ENCODE measurements at regions not wholly inside any gene's neighbourhood (a gene's known extent, or its start where the extent isn't known, plus 50 kb on each side); places are given as distances from the start of the nearest gene placed in this dataset.
"Not testable (repeated sequence)": the region's sequence is repeated elsewhere in the genome, so short reads cannot be mapped to it uniquely, and the experiment has no call there.

DNA sequence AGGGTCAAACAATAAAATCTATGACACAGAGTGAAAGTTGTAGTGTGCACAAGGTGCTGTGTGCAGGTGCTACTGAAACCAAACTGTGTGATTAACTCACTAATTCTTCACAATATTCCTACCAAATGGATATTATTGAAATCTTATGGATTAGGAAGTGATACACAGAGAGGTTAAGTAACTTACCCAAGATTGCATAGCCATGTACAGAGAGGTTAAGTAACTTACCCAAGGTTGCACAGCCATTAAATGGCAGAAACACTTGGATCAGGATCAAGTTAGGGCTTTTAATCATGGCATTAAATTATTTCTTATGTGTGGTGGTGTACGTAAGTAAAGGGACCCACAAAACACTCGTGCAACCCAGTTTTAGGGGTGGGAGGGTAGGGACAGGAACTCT, 771.4 kb downstream of the AACS start:
- no peak for DNase-seq

DNA sequence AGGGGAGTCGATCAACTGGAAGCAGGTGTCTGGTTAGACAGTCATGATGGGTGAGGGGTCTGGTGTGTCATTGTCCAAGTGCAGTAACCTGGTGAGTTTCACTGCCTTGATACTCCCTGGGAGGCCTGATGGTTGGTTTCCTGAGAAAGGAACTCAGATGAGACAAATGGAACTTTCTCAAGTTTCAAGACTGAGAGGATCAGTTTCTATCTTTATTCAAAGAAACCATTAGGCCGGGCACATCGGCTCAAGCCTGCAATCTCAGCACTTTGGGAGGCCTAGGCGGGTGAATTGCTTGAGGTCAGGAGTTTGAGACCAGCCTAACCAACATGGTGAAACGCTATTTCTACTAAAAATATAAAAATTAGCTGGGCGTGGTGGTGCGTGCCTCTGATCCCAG, 776.1 kb downstream of the AACS start:
- no peak for DNase-seq

DNA sequence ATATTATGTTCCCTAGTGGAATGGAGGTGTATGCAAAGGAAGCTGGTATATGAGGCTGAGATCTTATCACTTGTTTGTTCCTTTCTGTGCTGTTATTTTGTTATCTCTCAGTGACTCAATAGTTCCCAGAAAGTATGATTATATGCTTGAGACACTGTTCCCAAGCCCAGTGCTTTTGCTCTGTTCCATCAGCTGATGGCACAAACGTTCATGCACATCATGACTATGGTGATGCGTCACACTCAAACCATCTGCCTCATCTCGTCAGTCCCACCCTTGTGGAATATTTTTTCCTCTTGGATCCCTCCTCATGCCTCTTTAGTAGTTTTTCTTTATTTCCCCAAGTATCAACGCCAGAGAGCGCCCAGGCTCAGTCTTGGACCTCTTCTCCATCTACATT, 786.9 kb downstream of the AACS start:
- no peak for DNase-seq

- no peak for DNase-seq
Observed at GRCh38 chr12:125852679-125853078, 787.4 kb downstream of the AACS start.

DNA sequence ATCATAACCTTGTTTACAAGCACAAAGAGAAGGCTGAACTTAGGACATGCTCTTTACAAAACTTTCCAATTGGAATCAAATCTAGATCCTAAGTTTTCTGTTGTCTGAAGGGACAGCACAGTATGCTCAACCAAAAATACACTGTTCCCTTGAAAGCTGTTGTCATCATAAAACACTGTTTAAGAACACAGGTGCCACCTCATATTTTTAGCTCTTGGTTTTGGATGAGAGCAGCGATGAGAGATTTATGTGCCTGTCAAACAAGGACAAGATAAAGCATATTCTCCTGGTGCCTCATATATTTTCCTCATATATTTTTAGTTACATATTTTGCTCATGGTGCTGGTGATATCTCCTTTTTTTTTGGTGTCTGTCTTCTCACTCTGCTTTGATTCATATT, 788.4 kb downstream of the AACS start:
- DNase-seq, result no peak

DNA sequence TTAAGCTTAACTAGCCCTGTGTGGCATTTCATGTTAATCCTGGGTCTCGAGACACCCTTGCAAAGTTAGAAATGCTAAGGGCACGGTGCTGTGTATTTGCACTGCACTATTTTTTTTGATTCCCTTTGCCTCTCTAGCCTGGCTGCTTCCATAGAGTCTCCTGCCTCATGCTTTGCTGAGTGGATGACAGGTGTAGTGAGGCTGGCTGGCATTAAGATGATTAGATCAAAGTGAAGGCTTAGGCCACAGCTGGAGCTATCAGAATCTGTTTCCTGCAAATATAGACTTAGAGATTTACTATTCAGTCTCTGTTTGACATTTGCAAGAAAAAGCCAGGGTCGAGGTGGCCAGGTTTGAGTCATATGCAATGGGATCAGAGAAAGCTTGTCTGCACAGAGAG, 791.1 kb downstream of the AACS start:
- no peak for DNase-seq

- DNase-seq, result no peak
Observed at GRCh38 chr12:125856896-125857295, 791.7 kb downstream of the AACS start.

DNA sequence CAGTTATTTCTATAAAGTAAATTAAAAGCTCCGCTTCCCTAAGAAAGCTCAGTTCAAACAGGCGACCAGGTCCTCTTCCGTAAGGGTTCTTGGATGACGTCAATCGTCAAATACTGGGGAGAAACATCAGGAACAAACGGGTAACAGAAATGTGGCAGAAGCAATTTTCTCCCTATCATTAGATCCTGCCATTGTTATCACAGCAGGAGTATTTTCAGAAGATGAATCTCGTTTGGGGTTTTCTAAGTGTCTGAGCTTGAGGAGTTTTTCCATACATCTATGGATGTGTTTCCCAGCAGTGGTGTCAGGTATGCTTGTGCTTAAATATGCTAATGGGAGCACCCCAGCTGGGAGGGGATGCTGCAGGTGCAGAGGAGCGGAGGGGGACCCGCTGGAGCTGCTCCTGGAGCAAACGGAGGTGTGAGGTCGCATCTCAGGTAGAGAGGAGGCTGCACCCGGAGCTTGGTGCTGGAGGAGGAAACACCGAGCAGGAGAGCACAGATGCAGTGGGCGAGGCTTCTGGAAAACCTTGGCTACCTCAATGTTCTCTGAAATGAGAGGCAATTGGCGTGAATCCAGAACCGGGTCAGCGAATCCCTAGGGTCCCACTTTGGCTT, 795.5 kb downstream of the AACS start:
- no peak for DNase-seq

GRCh38 chr12:125861299-125862281, 796.4 kb downstream of the AACS start:
- peak; percentile 28 for DNase-seq

DNA sequence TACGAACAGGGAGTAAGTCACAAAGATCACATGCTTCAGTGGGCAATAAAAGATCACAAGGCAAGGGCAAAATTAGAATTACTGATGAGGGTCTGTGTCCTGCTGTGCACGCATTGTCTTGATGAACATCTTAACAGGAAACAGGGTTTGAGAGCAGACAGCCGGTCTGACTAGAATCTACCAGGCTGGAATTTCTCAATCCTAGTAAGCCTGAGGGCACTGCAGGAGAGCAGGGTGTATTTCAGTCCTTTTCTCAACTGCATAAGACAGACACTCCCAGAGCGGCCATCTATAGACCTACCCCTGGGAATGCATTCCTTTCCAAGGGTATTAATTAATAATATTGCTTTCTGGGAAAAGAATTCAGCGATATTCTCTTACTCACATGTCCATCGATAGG, 800.0 kb downstream of the AACS start:
- not testable (repeated sequence) for DNase-seq

GRCh38 chr12:125871811-125872594, 806.8 kb downstream of the AACS start:
- no peak for DNase-seq

- no peak for DNase-seq
Observed at GRCh38 chr12:125873016-125873415, 807.8 kb downstream of the AACS start.

GRCh38 chr12:125878483-125878882, 813.2 kb downstream of the AACS start:
- no peak for DNase-seq

DNA sequence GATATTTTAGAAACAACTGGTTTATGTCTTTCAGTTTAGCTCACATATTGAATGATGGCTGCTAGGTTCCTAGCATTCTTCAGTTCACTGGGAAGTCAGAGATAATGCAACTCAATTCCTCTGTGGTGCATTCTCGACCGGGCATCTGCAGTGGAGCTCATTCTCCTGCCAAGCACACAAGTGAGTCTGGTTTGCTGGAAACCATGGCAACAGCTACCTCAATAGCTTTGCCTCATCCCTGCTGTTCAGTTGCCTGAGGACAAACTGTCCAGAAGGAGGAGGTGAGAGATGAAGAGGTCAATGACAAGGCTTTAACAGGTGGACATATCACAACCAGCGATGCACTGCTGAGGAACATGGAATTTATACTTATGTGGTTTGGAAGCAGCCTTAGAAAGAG, 816.9 kb downstream of the AACS start:
- no peak for DNase-seq

- DNase-seq, result no peak
Observed at GRCh38 chr12:125888921-125889320, 823.7 kb downstream of the AACS start.

GRCh38 chr12:125889742-125890141, 824.5 kb downstream of the AACS start:
- no peak for DNase-seq

GRCh38 chr12:125890366-125890905, 825.2 kb downstream of the AACS start:
- DNase-seq, result no peak

GRCh38 chr12:125890971-125891370, 825.7 kb downstream of the AACS start:
- no peak for DNase-seq

DNA sequence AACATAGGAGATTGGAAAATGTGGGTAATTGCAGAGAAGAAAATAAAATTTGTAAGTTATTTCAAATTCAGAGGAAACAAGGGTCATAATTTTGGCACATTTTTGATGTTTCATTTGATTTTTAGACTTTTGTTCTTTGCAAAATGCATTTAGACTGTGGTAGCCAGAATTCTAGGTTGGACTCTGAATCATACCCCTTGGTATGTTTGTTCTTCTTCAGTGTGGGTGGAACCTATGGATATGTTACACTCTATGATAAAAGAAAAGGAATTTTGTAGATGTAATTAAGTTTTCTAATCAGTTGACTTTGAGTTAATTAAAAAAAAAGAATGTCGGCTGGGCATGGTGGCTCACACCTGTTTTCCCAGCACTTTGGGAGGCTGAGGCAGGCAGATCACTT, 827.0 kb downstream of the AACS start:
- no peak for DNase-seq

DNA sequence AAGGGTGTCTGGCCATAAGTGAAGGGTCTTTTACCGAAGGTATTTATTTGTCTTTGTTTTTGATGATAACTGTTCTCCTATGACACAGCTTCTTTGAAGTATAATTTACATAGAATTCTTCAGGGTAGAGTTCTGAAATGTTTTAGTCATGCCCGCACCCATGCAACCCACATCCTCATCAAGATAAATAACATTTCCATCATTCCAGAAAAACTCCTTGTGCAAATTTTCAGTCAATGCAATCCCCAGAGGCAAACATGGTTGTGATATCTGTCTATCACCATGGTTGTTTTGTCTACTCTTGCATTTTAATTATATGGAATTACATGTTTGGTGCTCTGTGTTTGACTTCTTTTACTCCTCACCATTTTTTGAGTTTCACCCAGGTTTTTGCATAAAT, 837.8 kb downstream of the AACS start:
- no peak for DNase-seq

DNA sequence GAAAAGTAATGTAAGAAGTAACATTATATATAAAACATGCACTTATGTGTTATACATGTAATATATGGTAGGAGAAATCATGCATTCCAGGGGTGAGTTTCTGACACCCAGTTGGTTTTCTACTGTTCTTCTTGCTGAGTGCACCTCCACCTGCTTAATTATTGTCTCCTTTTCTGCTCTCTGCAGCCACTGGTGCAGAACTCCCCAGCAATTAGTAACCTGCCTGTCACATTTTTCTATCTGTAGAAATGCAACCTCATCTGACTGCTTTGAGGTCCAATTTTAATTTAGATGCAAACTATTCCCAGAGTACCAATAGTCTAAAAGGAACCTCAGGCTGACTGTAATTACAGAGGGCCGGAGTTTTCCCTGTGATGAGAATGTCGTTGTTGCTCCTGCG, 842.1 kb downstream of the AACS start:
- DNase-seq, result no peak

DNA sequence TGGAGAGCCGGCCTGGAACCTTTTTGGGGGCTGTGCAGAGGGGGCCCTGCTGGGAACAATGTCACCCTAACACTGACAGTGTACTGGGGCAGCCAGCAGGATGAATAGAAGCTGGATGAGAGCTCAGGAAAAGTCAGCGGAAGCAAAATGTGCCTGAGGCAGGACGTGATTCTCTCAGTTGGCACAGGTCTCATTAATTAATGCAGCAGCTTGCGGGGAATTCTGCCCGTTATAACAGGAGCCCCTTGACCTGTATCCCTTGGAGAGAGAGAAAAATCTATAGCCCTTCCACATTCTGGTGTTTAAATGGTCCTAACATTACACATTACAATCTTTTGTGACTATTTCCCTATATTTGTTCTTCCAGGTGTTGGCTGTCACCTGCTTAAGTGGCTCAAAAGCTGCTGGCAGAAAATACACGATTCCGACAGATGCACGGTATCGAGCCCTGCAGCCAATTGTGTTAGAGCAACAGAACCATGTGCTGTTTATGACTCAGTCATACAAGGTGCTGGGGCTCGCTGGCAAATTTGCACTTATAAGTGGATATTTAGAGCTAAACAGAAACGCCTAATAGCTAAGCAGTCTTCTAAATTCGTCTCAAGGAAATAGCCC, 854.7 kb downstream of the AACS start:
- DNase-seq, result no peak

DNA sequence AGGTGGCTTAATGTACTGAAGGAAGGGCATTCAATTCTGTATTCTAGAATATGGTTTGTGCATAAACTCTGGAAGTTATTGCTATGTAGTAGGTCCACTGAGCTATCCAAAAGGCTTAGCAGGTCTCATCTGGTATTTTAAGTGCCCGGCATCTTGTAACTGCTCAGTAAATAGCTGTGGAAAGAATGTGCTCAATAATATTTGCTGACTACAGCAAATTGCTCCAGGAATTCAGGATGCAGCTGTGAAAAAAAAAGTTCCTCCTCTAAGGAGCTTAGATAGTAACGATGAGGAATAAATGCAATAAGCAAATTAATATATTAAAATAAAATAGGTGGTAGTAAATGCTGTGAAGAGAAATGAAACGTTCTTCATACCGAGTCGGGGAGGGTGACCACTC, 857.1 kb downstream of the AACS start:
- DNase-seq, result no peak
